Neural cell (in vitro differentiated cells): ENCODE measurements at regions not wholly inside any gene's neighbourhood (a gene's known extent, or its start where the extent isn't known, plus 50 kb on each side); places are given as distances from the start of the nearest gene placed in this dataset.
A peak's percentile ranks its signal among the peaks of the same experiment; 100 is the strongest.

ENCODE experiments used
- H2AFZ ChIP-seq: fragments of 200-600, 300-800 bp; sonication (generic), shearing (Covaris generic); 2 replicates; pipeline ENCODE4 v1.6.0; 2014; ENCODE audit warnings: low read depth, mild to moderate bottlenecking, antibody characterized with exemption, low read length, moderate library complexity
- H3F3A ChIP-seq: fragments of 200-600 bp; shearing (Covaris generic); 2 replicates; pipeline ENCODE4 v1.6.1; 2016; ENCODE audit warnings: mild to moderate bottlenecking, moderate library complexity, mixed read lengths, antibody characterized with exemption, low read length; ENCODE audit not compliant: insufficient read depth, poor library complexity, severe bottlenecking
- H3K27ac ChIP-seq: fragments of 200-600, 300-800 bp; sonication (generic), shearing (Covaris generic); 2 replicates; pipeline ENCODE4 v1.5.1; 2014; ENCODE audit warnings: mild to moderate bottlenecking, low read length, moderate library complexity
- H3K27me3 ChIP-seq: fragments of 300-800, 200-600 bp; sonication (generic), shearing (Covaris generic); 2 replicates; pipeline ENCODE4 v1.6.0; 2014; ENCODE audit warnings: mild to moderate bottlenecking, low read depth, low read length, moderate library complexity; ENCODE audit not compliant: insufficient read depth
- H3K36me3 ChIP-seq: fragments of 300-800, 200-600 bp; sonication (generic), shearing (Covaris generic); 2 replicates; pipeline ENCODE4 v1.5.1; 2014; ENCODE audit warnings: mild to moderate bottlenecking, antibody characterized with exemption, low read length, moderate library complexity; ENCODE audit not compliant: insufficient read depth
- H3K4me2 ChIP-seq: fragments of 300-800, 200-600 bp; sonication (generic), shearing (Covaris generic); 2 replicates; pipeline ENCODE4 v1.6.0; 2014; ENCODE audit warnings: mild to moderate bottlenecking, low read length
- H3K4me3 ChIP-seq: fragments of 300-800, 200-600 bp; sonication (generic), shearing (Covaris generic); 2 replicates; pipeline ENCODE4 v1.5.1; 2014; ENCODE audit warnings: mild to moderate bottlenecking, low read length, moderate library complexity
- H3K79me2 ChIP-seq: fragments of 200-600 bp; shearing (Covaris generic); replicated peaks from 2 replicates; pipeline ENCODE4 v1.6.0; 2014; ENCODE audit warnings: mild to moderate bottlenecking, low read length, moderate library complexity; ENCODE audit not compliant: insufficient read depth
- H3K9ac ChIP-seq: fragments of 300-800, 200-600 bp; sonication (generic), shearing (Covaris generic); 2 replicates; pipeline ENCODE4 v1.6.1; 2016; ENCODE audit warnings: mild to moderate bottlenecking, low read length, mixed read lengths
- H3K9me2 ChIP-seq: fragments of 200-600 bp; shearing (Covaris generic); 2 replicates; pipeline ENCODE4 v1.6.1; 2016; ENCODE audit warnings: mild to moderate bottlenecking, low read length, mixed read lengths; ENCODE audit not compliant: insufficient read depth
- H3K9me3 ChIP-seq: fragments of 200-600, 300-800 bp; sonication (generic), shearing (Covaris generic); 2 replicates; pipeline ENCODE4 v1.6.1; 2016; ENCODE audit warnings: mild to moderate bottlenecking, mixed run types, low read length, moderate library complexity, mixed read lengths
- H4K20me1 ChIP-seq: fragments of 200-600 bp; shearing (Covaris generic); 2 replicates; pipeline ENCODE4 v1.6.1; 2016; ENCODE audit warnings: mild to moderate bottlenecking, mixed run types; ENCODE audit not compliant: insufficient read depth
- EP300 ChIP-seq: fragments of 450-650 bp; conservative IDR thresholded peaks from 2 replicates; pipeline ENCODE4 v1.6.1; 2014; ENCODE audit warnings: antibody characterized with exemption, mild to moderate bottlenecking, moderate library complexity; ENCODE audit not compliant: poor library complexity, severe bottlenecking
- EZH2 ChIP-seq: fragments of 200-600, 300-800 bp; shearing (Covaris generic), sonication (generic); IDR thresholded peaks from 2 replicates; pipeline ENCODE4 v1.6.1; 2014; ENCODE audit warnings: antibody characterized with exemption, low read length, borderline replicate concordance, mild to moderate bottlenecking; ENCODE audit not compliant: insufficient read depth, poor library complexity, severe bottlenecking
- MXI1 ChIP-seq: fragments of 450-650 bp; conservative IDR thresholded peaks from 2 replicates; pipeline ENCODE4 v1.6.1; 2014; ENCODE audit warnings: antibody characterized with exemption, mild to moderate bottlenecking; ENCODE audit not compliant: poor library complexity, severe bottlenecking
- POLR2AphosphoS5 ChIP-seq: IDR thresholded peaks from 2 replicates; pipeline ENCODE4 v1.6.1; 2012
- RAD21 ChIP-seq: fragments of 450-650 bp; conservative IDR thresholded peaks from 2 replicates; pipeline ENCODE4 v1.6.1; 2014; ENCODE audit warnings: antibody characterized with exemption, mild to moderate bottlenecking, moderate library complexity
- REST ChIP-seq: IDR thresholded peaks from 2 replicates; pipeline ENCODE4 v1.6.1; 2012; ENCODE audit warnings: borderline replicate concordance
- SMC3 ChIP-seq: fragments of 450-650 bp; conservative IDR thresholded peaks from 2 replicates; pipeline ENCODE4 v1.6.1; 2014; ENCODE audit warnings: antibody characterized with exemption, mild to moderate bottlenecking, moderate library complexity; ENCODE audit not compliant: poor library complexity
- TAF1 ChIP-seq: IDR thresholded peaks from 2 replicates; pipeline ENCODE4 v1.6.1; 2012; ENCODE audit warnings: low read depth
- TF ChIP-seq, protein P1 (sequence below): fragments of 450-650 bp; IDR thresholded peaks from 2 replicates; pipeline ENCODE4 v1.5.1; 2014; ENCODE audit warnings: antibody characterized with exemption, mild to moderate bottlenecking, moderate library complexity; ENCODE audit not compliant: poor library complexity, severe bottlenecking

DNA sequence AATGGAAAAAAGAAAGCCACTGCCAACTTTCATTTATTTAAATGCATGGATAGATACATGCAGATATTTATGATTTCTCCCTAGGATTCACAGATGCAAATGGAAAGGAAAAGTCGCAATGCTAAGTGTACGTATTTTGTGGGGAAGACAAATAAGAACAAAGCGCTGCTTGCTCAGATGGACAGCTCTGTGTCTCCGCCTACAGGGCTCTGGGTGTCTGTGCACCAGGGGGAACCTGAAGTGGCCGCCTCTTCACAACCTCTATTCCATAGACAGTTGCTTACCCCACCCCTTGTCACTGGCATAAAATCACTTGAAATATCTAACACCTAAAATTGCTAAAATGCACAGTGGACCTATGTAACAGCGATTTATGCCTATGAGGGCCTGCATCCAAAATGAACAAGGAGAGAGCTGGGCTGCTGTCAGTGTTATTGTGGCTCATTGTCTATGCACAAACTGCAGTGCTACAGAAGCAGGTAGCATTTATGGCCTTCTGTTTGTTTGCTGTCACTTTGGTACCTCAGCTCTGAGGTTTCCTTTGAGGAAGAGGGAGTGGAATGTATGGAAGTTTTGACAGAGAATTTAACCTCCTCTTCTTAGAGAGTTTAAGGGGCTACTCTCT, 58.6 kb upstream of the PAGE1 start:
- no peaks in the 10 kb centered on the region for H3K79me2 ChIP-seq
- H3K4me2 ChIP-seq, result no peak overlapping the region
- no peaks in the 10 kb centered on the region for H3F3A ChIP-seq
- no peak overlapping the region for H3K4me3 ChIP-seq
- no peaks in the 10 kb centered on the region for H3K27me3 ChIP-seq
- H3K27ac ChIP-seq, result no peak overlapping the region
- no peaks in the 10 kb centered on the region for H3K36me3 ChIP-seq
- no peaks in the 10 kb centered on the region for H4K20me1 ChIP-seq
- H3K9me2 ChIP-seq, result no peaks in the 10 kb centered on the region
- TF ChIP-seq SMC3 (peak; percentile 76), REST (no peak), EZH2 (no peak), RAD21 (peak; percentile 85), MXI1 (no peak), TAF1 (no peak), POLR2AphosphoS5 (no peak), EP300 (no peak)
- TF ChIP-seq, protein P1, sequence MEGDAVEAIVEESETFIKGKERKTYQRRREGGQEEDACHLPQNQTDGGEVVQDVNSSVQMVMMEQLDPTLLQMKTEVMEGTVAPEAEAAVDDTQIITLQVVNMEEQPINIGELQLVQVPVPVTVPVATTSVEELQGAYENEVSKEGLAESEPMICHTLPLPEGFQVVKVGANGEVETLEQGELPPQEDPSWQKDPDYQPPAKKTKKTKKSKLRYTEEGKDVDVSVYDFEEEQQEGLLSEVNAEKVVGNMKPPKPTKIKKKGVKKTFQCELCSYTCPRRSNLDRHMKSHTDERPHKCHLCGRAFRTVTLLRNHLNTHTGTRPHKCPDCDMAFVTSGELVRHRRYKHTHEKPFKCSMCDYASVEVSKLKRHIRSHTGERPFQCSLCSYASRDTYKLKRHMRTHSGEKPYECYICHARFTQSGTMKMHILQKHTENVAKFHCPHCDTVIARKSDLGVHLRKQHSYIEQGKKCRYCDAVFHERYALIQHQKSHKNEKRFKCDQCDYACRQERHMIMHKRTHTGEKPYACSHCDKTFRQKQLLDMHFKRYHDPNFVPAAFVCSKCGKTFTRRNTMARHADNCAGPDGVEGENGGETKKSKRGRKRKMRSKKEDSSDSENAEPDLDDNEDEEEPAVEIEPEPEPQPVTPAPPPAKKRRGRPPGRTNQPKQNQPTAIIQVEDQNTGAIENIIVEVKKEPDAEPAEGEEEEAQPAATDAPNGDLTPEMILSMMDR, result peak; percentile 82
- no peak overlapping the region for H2AFZ ChIP-seq
- peak overlapping the region; percentile 16 for H3K9ac ChIP-seq
- no peaks in the 10 kb centered on the region for H3K9me3 ChIP-seq

DNA sequence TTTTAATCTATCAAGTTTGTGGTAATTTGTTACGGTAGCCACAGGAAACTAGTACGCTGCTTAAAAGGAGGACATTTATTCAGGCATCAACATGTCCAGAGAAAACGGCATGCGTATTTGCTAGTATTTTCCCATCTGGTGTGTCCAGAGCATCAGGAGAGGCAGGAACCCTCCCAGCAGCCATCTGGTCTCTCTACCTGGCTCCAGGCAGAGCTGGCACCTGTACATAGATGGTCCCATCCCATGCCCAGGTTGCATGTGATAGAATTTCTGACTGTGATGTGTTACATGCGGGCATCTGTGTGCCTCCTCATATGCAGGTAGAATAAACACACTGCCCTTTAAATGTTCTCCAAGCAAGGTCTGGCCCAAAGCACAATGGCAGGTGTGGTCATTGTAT, 57.9 kb upstream of the PAGE1 start:
- H4K20me1 ChIP-seq, result no peaks in the 10 kb centered on the region
- H3K9me2 ChIP-seq, result no peaks in the 10 kb centered on the region
- H3K27me3 ChIP-seq, result no peaks in the 10 kb centered on the region
- H2AFZ ChIP-seq, result peak overlapping the region; percentile 40
- no peak overlapping the region for H3K27ac ChIP-seq
- H3K9ac ChIP-seq, result peak overlapping the region; percentile 16
- H3K79me2 ChIP-seq, result no peaks in the 10 kb centered on the region
- no peaks in the 10 kb centered on the region for H3K36me3 ChIP-seq
- H3K4me3 ChIP-seq, result no peak overlapping the region
- no peaks in the 10 kb centered on the region for H3F3A ChIP-seq
- no peak for TF ChIP-seq RAD21
- TF ChIP-seq SMC3, result no peak
- no peak for TF ChIP-seq EZH2
- TF ChIP-seq MXI1, result no peak
- TF ChIP-seq POLR2AphosphoS5, result no peak
- TF ChIP-seq, protein P1, result no peak
- no peak for TF ChIP-seq TAF1
- TF ChIP-seq REST, result no peak
- no peak for TF ChIP-seq EP300
- no peak overlapping the region for H3K4me2 ChIP-seq
- no peaks in the 10 kb centered on the region for H3K9me3 ChIP-seq
